H1 (cell line): ENCODE measurements at regions not wholly inside any gene's neighbourhood (a gene's known extent, or its start where the extent isn't known, plus 50 kb on each side); places are given as distances from the start of the nearest gene placed in this dataset.

Experiments
- CTCF ChIA-PET: fragments of 300-600 bp; sonication (Branson Sonifier 250); formaldehyde crosslinking; loops from one replicate; lab custom pipeline; 2021; ENCODE audit not compliant: partially characterized antibody; lab: Charles Lee
- POLR2A ChIA-PET: fragments of 300-600 bp; sonication (Branson Sonifier 250); formaldehyde crosslinking; loops from one replicate; lab custom pipeline; 2021; ENCODE audit warnings: inconsistent platforms; ENCODE audit not compliant: partially characterized antibody; lab: Charles Lee
- DNase-seq, 2 experiments: peaks; one replicate each; pipeline versions ENCODE4 v3.0.0 to v3.0.0-alpha.2; 2010 to 2022; ENCODE audit warnings: low spot score in 2 of 2, low read depth in 1 of 2, mixed read lengths in 1 of 2
- FAIRE-seq: peaks from 2 replicates; lab custom pipeline; 2011; peaks lifted over from hg19 to GRCh38; lab: Jason Lieb, UNC
- H2AFZ ChIP-seq: 2 replicates; pipeline ENCODE4 v1.8.1; 2012; ENCODE audit warnings: low read length, inconsistent platforms
- H2AK5ac ChIP-seq: 2 replicates; pipeline ENCODE4 v1.6.1; 2013; ENCODE audit warnings: low read depth, low read length
- H2BK120ac ChIP-seq: replicated peaks from 2 replicates; pipeline ENCODE3; 2013; ENCODE audit warnings: low read depth, low read length, inconsistent platforms
- H2BK12ac ChIP-seq: 2 replicates; pipeline ENCODE4 v1.6.1; 2013; ENCODE audit warnings: low read depth, low read length
- H2BK15ac ChIP-seq: 2 replicates; pipeline ENCODE4 v1.6.1; 2013; ENCODE audit warnings: low read length
- H2BK20ac ChIP-seq: 2 replicates; pipeline ENCODE4 v1.6.1; 2013; ENCODE audit warnings: low read length
- H2BK5ac ChIP-seq: 2 replicates; pipeline ENCODE4 v1.6.1; 2013; ENCODE audit warnings: low read depth, low read length
- H3K14ac ChIP-seq: 2 replicates; pipeline ENCODE4 v1.6.1; 2013; ENCODE audit warnings: inconsistent platforms; ENCODE audit not compliant: insufficient read length
- H3K18ac ChIP-seq: 2 replicates; pipeline ENCODE4 v1.6.1; 2013; ENCODE audit warnings: low read length; ENCODE audit errors: extremely low read depth
- H3K23ac ChIP-seq: 2 replicates; pipeline ENCODE4 v1.6.1; 2013; ENCODE audit warnings: inconsistent platforms; ENCODE audit not compliant: insufficient read length
- H3K23me2 ChIP-seq: 2 replicates; pipeline ENCODE4 v1.6.1; 2013; ENCODE audit warnings: low read depth, low read length
- H3K27ac ChIP-seq: 2 replicates; pipeline ENCODE4 v1.6.1; 2011; ENCODE audit warnings: low read depth, low read length, inconsistent platforms
- H3K27me3 ChIP-seq, 4 experiments: replicated peaks in 1 of 4; 1 replicate in 1 of 4; 2 replicates in 3 of 4; pipeline versions ENCODE4 v1.6.1 to v1.8.1; 2011 to 2013; ENCODE audit warnings: low read length in 3 of 4, mild to moderate bottlenecking in 3 of 4, inconsistent platforms in 2 of 4, mixed read lengths in 2 of 4, moderate library complexity in 1 of 4; ENCODE audit not compliant: control insufficient read depth in 3 of 4, insufficient read depth in 3 of 4; ENCODE audit errors: extremely low read depth in 1 of 4
- H3K36me3 ChIP-seq, 4 experiments: 2 replicates each; pipeline versions ENCODE4 v1.6.1 to v1.8.1; 2011 to 2013; ENCODE audit warnings: mild to moderate bottlenecking in 4 of 4, low read length in 3 of 4, moderate library complexity in 2 of 4, control low read depth in 1 of 4, inconsistent platforms in 1 of 4; ENCODE audit not compliant: insufficient read depth in 4 of 4, control insufficient read depth in 2 of 4
- H3K4ac ChIP-seq: replicated peaks from 2 replicates; pipeline ENCODE3; 2013; ENCODE audit warnings: low read length, low read depth, mixed read lengths, inconsistent platforms; ENCODE audit not compliant: insufficient read length
- H3K4me1 ChIP-seq, 4 experiments: replicated peaks in 1 of 4; 1 replicate in 1 of 4; 2 replicates in 3 of 4; pipeline versions ENCODE4 v1.6.1 to v1.8.1; 2011 to 2013; ENCODE audit warnings: low read length in 3 of 4, inconsistent platforms in 2 of 4, mixed read lengths in 1 of 4; ENCODE audit not compliant: insufficient read depth in 4 of 4, control insufficient read depth in 3 of 4
- H3K4me2 ChIP-seq, 2 experiments: 2 replicates each; pipeline versions ENCODE4 v1.6.1 to v1.8.1; 2011 to 2013; ENCODE audit warnings: low read depth in 2 of 2, low read length in 2 of 2, control low read depth in 1 of 2, inconsistent platforms in 1 of 2, mild to moderate bottlenecking in 1 of 2; ENCODE audit not compliant: insufficient read depth in 1 of 2
- H3K4me3 ChIP-seq, 4 experiments: fragments of 200-600, 300-600 bp in 1 of 4; sonication (generic), shearing (Covaris generic), sonication (Bioruptor Twin) in 1 of 4; 2 replicates each; pipeline versions ENCODE4 v1.5.1 to v1.8.1; 2011 to 2016; ENCODE audit warnings: low read length in 4 of 4, low read depth in 3 of 4, control low read depth in 2 of 4, inconsistent platforms in 2 of 4, mild to moderate bottlenecking in 2 of 4, mixed read lengths in 1 of 4, moderate library complexity in 1 of 4; ENCODE audit not compliant: insufficient read depth in 2 of 4; ENCODE audit errors: extremely low read depth in 1 of 4
- H3K56ac ChIP-seq: replicated peaks from 2 replicates; pipeline ENCODE3; 2013; ENCODE audit warnings: low read depth, mild to moderate bottlenecking, mixed read lengths, low read length, inconsistent platforms; ENCODE audit not compliant: insufficient read length
- H3K79me1 ChIP-seq: 2 replicates; pipeline ENCODE4 v1.6.1; 2013; ENCODE audit warnings: low read depth, low read length, control low read depth
- H3K79me2 ChIP-seq, 2 experiments: 2 replicates each; pipeline versions ENCODE4 v1.6.1 to v1.8.1; 2012 to 2013; ENCODE audit warnings: low read length in 2 of 2, mild to moderate bottlenecking in 2 of 2, inconsistent platforms in 1 of 2; ENCODE audit not compliant: insufficient read depth in 2 of 2, control insufficient read depth in 1 of 2
- H3K9ac ChIP-seq, 4 experiments: replicated peaks in 1 of 4; 1 replicate in 1 of 4; 2 replicates in 3 of 4; pipeline versions ENCODE4 v1.6.1 to v1.8.1; 2011 to 2013; ENCODE audit warnings: low read depth in 3 of 4, low read length in 3 of 4, control low read depth in 2 of 4, mild to moderate bottlenecking in 2 of 4, moderate library complexity in 2 of 4, inconsistent platforms in 1 of 4; ENCODE audit errors: extremely low read depth in 1 of 4
- H3K9me3 ChIP-seq, 2 experiments: 2 replicates each; pipeline versions ENCODE4 v1.6.1 to v1.8.1; 2012 to 2013; ENCODE audit warnings: mild to moderate bottlenecking in 2 of 2, moderate library complexity in 2 of 2, control low read depth in 1 of 2, inconsistent platforms in 1 of 2, low read depth in 1 of 2, low read length in 1 of 2, mixed read lengths in 1 of 2; ENCODE audit not compliant: insufficient read depth in 2 of 2
- H4K20me1 ChIP-seq, 2 experiments: replicated peaks in 1 of 2; 2 replicates each; pipeline versions ENCODE3 to v1.8.1; 2011 to 2013; ENCODE audit warnings: inconsistent platforms in 2 of 2, low read length in 2 of 2, mild to moderate bottlenecking in 1 of 2; ENCODE audit not compliant: insufficient read depth in 2 of 2, control insufficient read depth in 1 of 2
- H4K5ac ChIP-seq: 2 replicates; pipeline ENCODE4 v1.6.1; 2013; ENCODE audit warnings: low read length, low read depth, mixed read lengths, inconsistent platforms; ENCODE audit not compliant: insufficient read length
- H4K8ac ChIP-seq: 2 replicates; pipeline ENCODE4 v1.8.0; 2013; ENCODE audit warnings: mild to moderate bottlenecking, moderate library complexity, low read length, inconsistent platforms; ENCODE audit not compliant: insufficient read depth; ENCODE audit errors: extremely low read depth
- H4K91ac ChIP-seq: replicated peaks from 2 replicates; pipeline ENCODE3; 2013; ENCODE audit warnings: low read length, mixed read lengths, inconsistent platforms; ENCODE audit not compliant: insufficient read length
- CREB1 ChIP-seq: IDR thresholded peaks from 2 replicates; pipeline ENCODE4 v1.6.1; 2012; ENCODE audit warnings: inconsistent platforms
- EGR1 ChIP-seq: IDR thresholded peaks from 2 replicates; pipeline ENCODE4 v1.6.1; 2011; ENCODE audit warnings: low read depth, low read length, borderline replicate concordance
- EP300 ChIP-seq, 2 experiments: IDR thresholded peaks; 1 replicate in 1 of 2; 2 replicates in 1 of 2; pipeline ENCODE4 v1.6.1; 2011 to 2012; ENCODE audit warnings: low read depth in 2 of 2, low read length in 2 of 2, mild to moderate bottlenecking in 2 of 2, borderline replicate concordance in 1 of 2, inconsistent platforms in 1 of 2, moderate library complexity in 1 of 2
- FOSL1 ChIP-seq: IDR thresholded peaks from 2 replicates; pipeline ENCODE4 v1.6.1; 2011; ENCODE audit warnings: mild to moderate bottlenecking, low read depth, low read length, moderate library complexity; ENCODE audit not compliant: insufficient read depth
- GABPA ChIP-seq: IDR thresholded peaks from 2 replicates; pipeline ENCODE4 v1.6.1; 2011; ENCODE audit warnings: mild to moderate bottlenecking, low read length, moderate library complexity, borderline replicate concordance; ENCODE audit not compliant: insufficient read depth
- PHF8 ChIP-seq: fragments of 200-600 bp; sonication (generic); conservative IDR thresholded peaks from 2 replicates; pipeline ENCODE4 v1.7.1; 2012; ENCODE audit warnings: low read depth, mild to moderate bottlenecking, inconsistent platforms, low read length, moderate library complexity
- RNF2 ChIP-seq: fragments of 200-900, 300-1000 bp; sonication (generic); IDR thresholded peaks from 2 replicates; pipeline ENCODE4 v1.7.1; 2016; ENCODE audit warnings: borderline replicate concordance, low read depth, mild to moderate bottlenecking, antibody characterized with exemption, low read length; ENCODE audit not compliant: poor library complexity, severe bottlenecking; ENCODE audit errors: missing control alignments
- SIN3A ChIP-seq, 2 experiments: IDR thresholded peaks in 1 of 2; conservative IDR thresholded peaks in 1 of 2; 2 replicates each; pipeline ENCODE4 v1.6.1; 2011 to 2012; ENCODE audit warnings: low read length in 2 of 2, improper control_type of control experiment in 1 of 2, low read depth in 1 of 2, mild to moderate bottlenecking in 1 of 2
- SP1 ChIP-seq: IDR thresholded peaks from 2 replicates; pipeline ENCODE4 v1.6.1; 2011; ENCODE audit warnings: low read depth, low read length
- WGBS, 2 experiments: shearing (Covaris generic) in 1 of 2; methylation state at CpG; one replicate each; pipeline versions ENCODE4 v1.1.6 to v1.1.7; 2013 to 2015; ENCODE audit warnings: low lambda C conversion rate in 2 of 2, mixed read lengths in 2 of 2, inconsistent platforms in 1 of 2, low coverage in 1 of 2, missing lambda C conversion rate in 1 of 2; ENCODE audit not compliant: insufficient replicate concordance in 2 of 2, insufficient coverage in 1 of 2, insufficient read length in 1 of 2; ENCODE audit errors: extremely low coverage in 1 of 2, missing lambda C conversion rate in 1 of 2; 5-methylcytosine and 5-hydroxymethylcytosine counted together
- TF ChIP-seq, protein P1 (sequence below): IDR thresholded peaks from 2 replicates; pipeline ENCODE4 v1.6.1; 2012; ENCODE audit warnings: low read length, inconsistent platforms

DNA sequence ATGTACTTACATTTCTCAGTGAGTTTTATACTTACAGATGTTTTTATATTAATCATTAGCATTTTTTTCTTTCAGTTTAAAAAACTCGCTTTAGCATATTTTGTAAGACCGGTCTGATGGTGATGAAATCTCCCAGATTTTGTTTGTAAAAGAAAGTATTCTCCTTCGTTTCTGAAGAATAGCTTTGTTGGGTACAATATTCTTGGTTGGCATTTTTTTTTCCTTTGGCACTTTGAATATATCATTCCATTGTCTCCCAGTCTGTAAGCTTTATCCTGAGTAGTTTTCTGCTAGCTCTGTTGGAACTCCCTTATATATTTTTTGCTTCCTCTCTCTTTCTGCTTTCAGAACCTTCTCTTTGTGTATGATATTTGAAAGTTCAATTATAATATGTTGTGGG, 412.6 kb downstream of the RASEF start:
- no peaks in the 10 kb centered on the region for H3K36me3 ChIP-seq
- no peak overlapping the region for H4K8ac ChIP-seq
- no peak for FAIRE-seq
- TF ChIP-seq GABPA (no peak), EGR1 (no peak), FOSL1 (no peak), RNF2 (no peak), SIN3A (conservative IDR thresholded peaks at IDR 0.05 in 1 of 2, IDR thresholded peaks at IDR 0.05 in 1 of 2; ENCODE audit: low read depth in 1 of 2, low read length in 2 of 2) (no peak), PHF8 (no peak), SP1 (no peak), EP300 (IDR thresholded peaks at IDR 0.05; ENCODE audit: borderline replicate concordance in 1 of 2, low read depth in 2 of 2, low read length in 2 of 2) (no peak), CREB1 (no peak)
- TF ChIP-seq, protein P1, sequence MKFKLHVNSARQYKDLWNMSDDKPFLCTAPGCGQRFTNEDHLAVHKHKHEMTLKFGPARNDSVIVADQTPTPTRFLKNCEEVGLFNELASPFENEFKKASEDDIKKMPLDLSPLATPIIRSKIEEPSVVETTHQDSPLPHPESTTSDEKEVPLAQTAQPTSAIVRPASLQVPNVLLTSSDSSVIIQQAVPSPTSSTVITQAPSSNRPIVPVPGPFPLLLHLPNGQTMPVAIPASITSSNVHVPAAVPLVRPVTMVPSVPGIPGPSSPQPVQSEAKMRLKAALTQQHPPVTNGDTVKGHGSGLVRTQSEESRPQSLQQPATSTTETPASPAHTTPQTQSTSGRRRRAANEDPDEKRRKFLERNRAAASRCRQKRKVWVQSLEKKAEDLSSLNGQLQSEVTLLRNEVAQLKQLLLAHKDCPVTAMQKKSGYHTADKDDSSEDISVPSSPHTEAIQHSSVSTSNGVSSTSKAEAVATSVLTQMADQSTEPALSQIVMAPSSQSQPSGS, result no peak

More for the DNA sequence above, 412.6 kb downstream of the RASEF start:
- no peaks in the 10 kb centered on the region; a peak in 1 of 4 replicates for H3K9me3 ChIP-seq
- H2BK120ac ChIP-seq, result no peak overlapping the region
- CTCF ChIA-PET, result interaction anchor here (1.3 kb wide), 1 partner anchor 10 kb away, joined by 4 read pairs; no protein-coding TSS in a partner anchor
- H4K5ac ChIP-seq, result no peak overlapping the region
- no peaks in the 10 kb centered on the region for H3K79me2 ChIP-seq
- H3K79me1 ChIP-seq, result no peaks in the 10 kb centered on the region
- no peak overlapping the region for H3K27ac ChIP-seq
- no peaks in the 10 kb centered on the region; a peak in 1 of 7 replicates for H3K4me1 ChIP-seq
- WGBS, 2 experiments, result 92% methylated on average over 3 of the region's 3 CpGs; no CpG with 5 or more reads in 1 of the 2 experiments
- H2BK20ac ChIP-seq, result no peak overlapping the region
- no peak overlapping the region for H4K91ac ChIP-seq
- H3K23me2 ChIP-seq, result no peaks in the 10 kb centered on the region; the same call in 1 of the 2 replicates
- H4K20me1 ChIP-seq, result no peaks in the 10 kb centered on the region
- no peaks in the 10 kb centered on the region for H3K27me3 ChIP-seq
- H2AFZ ChIP-seq, result no peak overlapping the region
- H3K14ac ChIP-seq, result no peak overlapping the region
- DNase-seq, result no peak
- H3K9ac ChIP-seq, result no peak overlapping the region
- H2AK5ac ChIP-seq, result no peak overlapping the region
- no peak overlapping the region for H3K18ac ChIP-seq
- H2BK5ac ChIP-seq, result no peak overlapping the region
- no peak overlapping the region for H3K4me2 ChIP-seq
- no peak overlapping the region for H2BK15ac ChIP-seq
- H3K4me3 ChIP-seq, result no peak overlapping the region
- H2BK12ac ChIP-seq, result no peak overlapping the region
- no peak overlapping the region for H3K56ac ChIP-seq
- POLR2A ChIA-PET, result no interaction called here
- no peak overlapping the region for H3K4ac ChIP-seq
- no peak overlapping the region for H3K23ac ChIP-seq
